ENCODE measurements at regions not wholly inside any gene's neighbourhood (a gene's known extent, or its start where the extent isn't known, plus 50 kb on each side); places are given as distances from the start of the nearest gene placed in this dataset.

GRCh38 chr2:160921386-160921964 is 238.8 kb upstream of the TANK start:
- no peak for DNase-seq

- DNase-seq, result no peak
Measured at GRCh38 chr2:160924936-160925353, 235.3 kb upstream of the TANK start.

DNA sequence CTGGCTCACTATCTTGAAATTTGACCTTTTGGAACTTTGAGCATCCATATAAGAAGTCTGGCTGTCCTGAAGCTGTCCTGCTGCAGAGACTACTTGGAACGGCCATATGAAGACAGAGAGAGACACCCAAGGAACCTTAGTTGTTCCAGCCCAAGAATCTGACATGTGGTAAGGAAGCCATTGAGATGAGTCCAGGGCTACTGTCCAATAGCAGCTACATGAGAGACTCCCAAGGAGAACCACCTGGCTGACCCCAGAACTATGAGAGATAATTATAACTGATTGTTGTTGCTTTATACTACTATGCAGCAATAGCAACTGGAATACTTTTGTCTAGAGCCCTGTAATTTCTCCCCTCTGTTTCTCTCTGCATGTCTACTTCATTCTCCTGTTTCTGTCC is 234.3 kb upstream of the TANK start:
- DNase-seq, result no peak

GRCh38 chr2:160927324-160927723 is 232.9 kb upstream of the TANK start:
- no peak for DNase-seq

DNA sequence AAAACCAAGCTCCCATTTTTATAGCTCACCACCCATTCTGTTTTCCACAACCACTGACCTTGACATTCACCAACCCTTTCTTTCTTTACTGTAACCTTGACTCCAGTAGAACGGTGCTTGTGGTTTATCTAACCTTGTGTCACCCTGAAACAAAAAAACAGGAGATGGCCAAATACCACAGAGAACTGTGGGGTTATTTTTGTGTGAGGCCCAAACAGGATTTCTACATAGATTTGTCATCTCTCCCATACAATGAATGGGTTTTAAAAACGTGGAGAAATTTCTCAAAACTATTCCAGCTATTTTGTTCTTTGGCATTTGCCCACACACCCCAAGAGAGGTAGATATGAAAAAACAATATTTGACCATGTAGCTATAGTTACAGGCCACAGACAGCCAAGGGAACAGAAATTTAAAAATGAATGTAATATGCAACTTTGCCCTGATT is 231.3 kb upstream of the TANK start:
- DNase-seq, result no peak

DNA sequence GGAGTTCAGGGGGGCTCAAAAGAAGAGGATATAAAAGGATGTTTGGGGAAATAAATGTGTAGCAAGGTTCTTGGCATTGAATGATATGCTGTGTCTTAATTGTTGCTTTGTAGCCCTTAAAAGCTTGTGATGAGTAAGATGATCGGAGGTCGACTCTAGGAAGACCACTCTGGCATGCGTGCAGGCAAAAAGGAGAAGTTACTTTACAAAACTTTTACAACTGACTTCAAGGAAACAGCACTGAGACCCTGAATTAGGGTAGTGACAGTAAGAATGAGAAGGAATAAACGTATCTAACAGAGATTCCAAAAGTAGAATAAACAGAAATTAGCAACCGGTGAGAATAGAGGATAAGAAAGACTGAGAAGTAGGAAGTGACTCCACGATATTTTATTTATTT is 228.7 kb upstream of the TANK start:
- no peak for DNase-seq

- no peak for DNase-seq
Measured at GRCh38 chr2:160932960-160933359, 227.3 kb upstream of the TANK start.

DNA sequence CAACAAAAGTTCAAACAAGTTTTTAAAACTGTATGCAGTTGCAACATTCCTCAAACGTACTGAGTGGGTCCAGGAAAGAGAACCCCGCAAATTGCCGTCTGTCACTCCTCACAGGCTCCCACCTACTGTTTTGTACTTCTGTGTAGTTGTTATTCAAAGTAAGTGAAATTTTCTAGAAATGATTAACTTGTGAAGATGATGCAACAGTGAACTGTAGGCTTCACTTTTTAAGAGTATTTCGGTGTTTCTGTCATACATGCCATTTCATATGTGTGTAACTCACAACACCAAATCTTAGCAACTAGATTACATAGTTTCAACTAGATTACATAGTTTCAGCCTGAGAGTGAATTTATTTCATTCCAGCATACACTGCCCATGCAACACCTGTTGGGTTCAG is 226.0 kb upstream of the TANK start:
- no peak for DNase-seq

- no peak for DNase-seq
Measured at GRCh38 chr2:160934991-160935390, 225.2 kb upstream of the TANK start.

DNA sequence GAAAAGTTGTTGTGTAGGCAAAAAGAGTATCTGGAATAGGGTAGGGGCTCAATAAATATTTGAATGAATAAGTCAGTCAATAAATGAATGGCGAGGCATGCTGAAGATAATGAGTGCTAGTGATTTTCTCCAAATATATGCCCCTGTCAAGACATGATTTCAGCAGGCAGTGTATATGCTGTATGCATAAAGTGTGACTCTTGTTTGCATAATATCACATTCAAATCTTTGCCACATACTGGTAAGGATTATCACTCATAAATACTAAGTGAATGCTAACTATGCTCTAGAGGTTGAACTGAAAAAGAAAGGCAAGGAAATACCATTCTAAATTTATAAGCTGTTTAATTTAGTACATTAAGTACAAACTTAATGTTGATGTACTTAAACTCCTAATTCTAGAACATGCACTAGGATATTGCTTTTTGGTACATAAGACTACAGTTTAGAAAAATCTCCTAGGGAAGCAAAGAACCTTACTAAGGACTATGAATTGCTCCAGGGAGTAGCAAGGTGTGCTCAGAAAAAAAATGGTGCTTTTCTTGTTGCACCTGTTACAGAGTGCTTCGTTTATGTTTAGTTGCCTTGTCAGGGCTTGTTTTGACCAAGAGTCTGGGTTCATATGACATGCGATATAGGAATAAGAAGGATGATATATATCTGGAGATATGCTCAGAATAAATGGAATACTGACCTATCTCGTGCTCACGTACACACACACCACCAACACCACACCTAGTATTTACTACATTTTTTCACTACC is 224.0 kb upstream of the TANK start:
- DNase-seq, result no peak

DNA sequence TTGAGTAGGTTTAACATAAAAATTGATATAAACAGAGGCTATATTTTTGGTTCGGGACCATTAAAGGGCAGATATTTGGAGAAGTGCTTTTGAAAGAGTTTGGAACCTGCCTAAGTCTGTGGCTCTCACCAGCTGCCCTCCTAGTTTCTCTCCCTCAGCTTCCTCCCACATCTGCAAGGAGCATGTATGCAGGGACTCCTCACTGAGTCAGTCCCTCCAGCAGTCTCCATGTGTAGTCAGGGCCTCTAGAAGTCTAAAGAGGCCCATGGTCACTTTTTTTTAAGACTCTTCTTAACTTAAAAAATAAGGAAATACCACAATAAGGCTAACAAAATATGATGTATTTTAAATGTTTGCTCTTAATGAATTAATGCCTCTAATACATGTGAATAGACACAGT is 220.0 kb upstream of the TANK start:
- no peak for DNase-seq

DNA sequence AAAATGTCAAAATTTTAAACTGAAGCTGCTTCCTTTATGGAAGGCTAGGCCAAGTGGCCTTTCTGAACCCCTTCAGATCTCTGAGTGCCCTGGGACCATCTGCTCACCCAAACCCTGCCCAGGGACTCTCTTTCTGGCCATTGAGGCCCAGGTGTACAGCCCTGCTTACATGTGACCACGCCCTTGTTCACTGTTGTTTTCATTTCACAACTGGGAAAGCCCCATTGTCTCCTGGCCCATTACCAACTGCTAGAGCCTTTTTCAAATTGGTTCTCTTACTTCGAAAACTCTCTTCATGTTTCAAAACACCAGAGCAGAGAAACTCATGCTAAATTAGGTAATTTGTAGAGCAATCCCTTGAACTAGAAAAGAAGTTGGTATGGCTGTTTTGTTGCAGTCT is 219.5 kb upstream of the TANK start:
- DNase-seq, result no peak

DNA sequence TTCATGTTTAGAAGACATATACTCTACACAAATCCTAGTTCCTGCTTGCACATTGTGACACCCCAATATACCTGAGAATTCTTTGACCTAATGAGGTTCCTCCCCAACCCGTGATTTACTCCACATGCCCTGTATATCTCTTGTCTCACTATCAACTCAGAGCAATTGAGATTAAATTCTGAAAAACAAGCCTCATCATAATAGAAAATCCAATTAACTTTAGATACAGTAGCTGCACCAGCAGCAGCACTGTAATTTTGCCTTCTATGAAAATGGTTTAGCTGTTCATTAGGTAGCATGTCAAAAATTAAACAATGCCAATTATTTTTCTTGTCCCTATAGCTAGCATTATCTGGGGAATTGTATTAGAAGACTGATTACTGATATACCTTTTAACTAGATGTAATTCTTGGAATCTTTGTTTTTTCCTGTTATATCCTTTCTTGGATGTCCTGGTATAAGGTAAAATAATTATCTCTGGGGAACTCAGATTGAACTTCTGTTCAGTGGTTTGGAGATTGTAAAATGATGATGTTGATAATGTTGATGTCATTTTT is 218.9 kb upstream of the TANK start:
- DNase-seq, result no peak

DNA sequence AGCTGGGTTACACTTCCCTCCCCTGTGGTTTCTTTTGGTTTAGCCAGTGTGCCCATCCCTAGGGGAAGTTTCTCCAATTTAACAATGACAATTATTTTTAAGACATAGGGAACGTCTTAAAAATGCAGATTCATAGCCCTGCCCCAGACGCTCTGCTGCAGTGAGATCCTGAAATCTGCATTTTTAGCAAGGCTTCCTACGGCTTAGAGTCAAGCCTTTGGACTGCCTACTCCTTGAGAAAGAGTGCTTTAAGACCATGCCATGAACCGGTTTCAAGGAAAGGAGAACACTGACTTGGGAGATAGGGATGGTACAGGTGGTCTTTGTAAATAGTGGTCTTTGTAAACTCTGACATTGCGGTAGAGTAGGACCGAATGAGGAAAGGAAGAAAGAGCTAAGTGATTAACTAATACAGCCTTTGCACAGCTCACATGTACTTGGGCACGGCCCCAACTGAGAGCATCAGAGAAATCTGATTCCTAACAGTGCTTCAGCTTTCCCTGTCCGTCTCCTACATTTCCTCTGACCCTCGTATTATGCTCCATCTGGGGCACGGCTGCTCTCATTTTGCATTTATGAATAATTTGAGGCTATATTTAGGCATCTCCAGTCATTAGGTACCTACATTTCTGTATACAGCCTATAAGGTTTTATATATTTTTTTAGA is 217.6 kb upstream of the TANK start:
- no peak for DNase-seq

- no peak for DNase-seq
Measured at GRCh38 chr2:160943414-160943813, 216.8 kb upstream of the TANK start.

DNA sequence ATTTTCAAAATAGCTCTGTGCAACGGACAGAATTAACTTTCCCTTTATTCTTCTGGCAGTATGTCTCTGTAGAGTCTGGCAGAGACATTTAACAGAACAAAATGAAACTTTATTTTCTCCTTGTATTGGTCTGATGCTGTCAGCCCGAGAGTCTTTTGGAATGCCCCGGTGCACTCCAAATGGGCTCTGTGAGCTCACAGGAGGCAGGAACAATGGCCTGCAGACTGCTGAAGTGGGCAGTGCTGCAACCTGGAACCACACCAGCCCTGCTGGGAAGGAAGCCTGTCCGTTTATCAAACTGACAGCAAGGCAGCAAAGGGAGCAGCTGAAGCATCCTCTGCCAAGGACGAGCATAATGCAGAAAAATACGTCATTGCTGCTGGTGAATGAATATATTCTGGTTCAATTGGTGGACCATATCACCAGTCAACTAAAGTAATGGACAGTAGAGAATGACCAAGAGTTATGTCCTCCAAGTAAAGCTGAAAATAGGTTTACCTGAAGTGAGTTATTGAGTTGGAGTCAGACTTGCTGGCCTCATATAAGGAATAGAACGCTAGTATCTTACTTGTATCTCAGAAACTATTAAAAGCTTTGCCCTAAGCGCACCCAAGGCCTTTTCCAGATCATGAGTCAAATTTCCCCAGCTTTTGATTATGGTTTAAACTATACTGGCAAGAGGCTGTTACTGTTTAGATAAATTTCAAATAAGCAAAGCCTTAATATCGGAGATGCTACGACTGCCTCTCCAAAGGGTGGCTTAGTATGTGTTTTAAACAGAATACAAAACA is 207.6 kb upstream of the TANK start:
- no peak for DNase-seq

GRCh38 chr2:160955578-160955977 is 204.7 kb upstream of the TANK start:
- no peak for DNase-seq

DNA sequence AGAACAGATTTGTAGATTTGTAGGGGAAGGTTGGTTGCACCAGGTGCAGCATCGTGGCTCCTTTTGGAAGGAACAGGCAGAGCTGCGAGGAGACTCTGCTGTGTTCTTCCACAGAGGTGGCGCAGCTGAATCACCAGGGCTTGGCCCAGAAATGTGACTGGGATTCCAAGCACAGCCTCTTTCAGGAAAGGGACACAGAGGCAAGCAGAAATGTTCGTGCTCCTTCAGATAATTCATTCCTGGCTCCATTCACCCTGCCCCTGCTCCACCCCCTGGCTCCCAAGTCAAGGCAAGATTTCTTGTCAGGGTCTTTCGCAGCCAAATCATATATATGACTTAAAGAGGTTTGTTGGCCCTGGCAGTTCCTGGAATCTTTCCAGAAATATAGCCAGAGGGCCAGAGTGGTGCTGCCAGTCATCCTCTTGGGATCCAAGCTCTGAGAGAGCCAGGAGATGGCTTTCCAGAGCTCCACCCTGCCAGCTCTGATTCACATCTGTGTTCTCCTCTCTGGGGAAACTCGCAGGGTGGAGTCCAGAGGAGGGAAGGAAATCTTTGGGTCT is 203.9 kb upstream of the TANK start:
- no peak for DNase-seq

- no peak for DNase-seq
Measured at GRCh38 chr2:160963957-160964356, 196.3 kb upstream of the TANK start.

DNA sequence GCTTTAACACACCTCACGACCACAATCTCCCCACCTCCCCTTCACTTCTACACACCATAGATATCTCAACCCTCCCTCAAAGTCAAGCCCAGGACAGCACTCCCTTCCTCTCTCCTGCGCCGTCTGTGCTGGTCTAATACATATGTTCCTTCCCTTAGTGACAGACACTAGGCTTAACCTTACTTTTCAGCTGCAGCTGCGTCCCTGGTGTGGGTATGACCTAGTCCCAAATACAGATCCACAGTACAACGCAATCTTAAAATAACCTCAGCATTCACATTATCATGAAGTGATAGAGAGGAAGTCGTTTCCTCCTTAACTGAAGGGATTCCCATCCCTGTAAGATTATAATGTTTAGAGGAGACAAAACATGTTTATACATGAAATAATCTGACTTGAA is 192.7 kb upstream of the TANK start:
- DNase-seq, result no peak

DNA sequence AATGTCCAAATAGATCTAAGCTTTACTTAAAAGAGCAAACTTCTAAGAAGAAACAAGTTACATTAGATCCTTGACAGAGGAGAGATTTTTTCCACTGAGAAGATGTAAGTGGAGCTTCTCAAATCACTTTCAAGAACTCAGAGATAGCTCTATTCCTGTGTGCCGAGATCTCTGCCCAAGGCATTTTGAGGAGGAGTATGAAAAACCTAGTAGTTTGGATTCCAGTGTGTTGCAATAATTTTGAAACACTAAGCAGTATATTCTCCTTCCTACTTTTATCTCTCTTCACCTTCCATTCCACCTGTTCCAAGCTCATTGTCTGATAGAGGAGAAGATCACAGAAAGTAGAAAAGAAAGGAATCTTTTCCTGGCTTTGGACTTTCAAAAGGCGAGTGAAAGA is 192.0 kb upstream of the TANK start:
- no peak for DNase-seq

- no peak for DNase-seq
Measured at GRCh38 chr2:160970052-160970965, 189.9 kb upstream of the TANK start.

All from activated CD4-positive, alpha-beta T cell treated with anti-CD3 and anti-CD28 coated beads, Interleukin-2, amount 50 U/mL, for 4 hours (primary cell).